Vagina (tissue), 2 donors: ENCODE measurements at regions not wholly inside any gene's neighbourhood (a gene's known extent, or its start where the extent isn't known, plus 50 kb on each side); places are given as distances from the start of the nearest gene placed in this dataset.

Source experiments
- DNase-seq, 2 donors: peaks; one replicate each; pipeline ENCODE4 v3.0.0-alpha.2; 2017; ENCODE audit errors: extremely low spot score in 2 of 2
- H3K27ac ChIP-seq: fragments of 200-600 bp; sonication (generic); one replicate; pipeline ENCODE4 v1.5.1; 2019
- H3K27me3 ChIP-seq: fragments of 200-600 bp; sonication (generic); one replicate; pipeline ENCODE4 v1.5.1; 2019
- H3K36me3 ChIP-seq, 2 donors: fragments of 200-600 bp; sonication (generic); one replicate each; pipeline ENCODE4 v1.5.1; 2017 to 2019
- H3K4me1 ChIP-seq: fragments of 200-600 bp; sonication (generic); one replicate; pipeline ENCODE4 v1.5.1; 2019
- H3K4me3 ChIP-seq, 2 donors: fragments of 200-600 bp; sonication (generic); 1 replicate in 1 of 2; 2 replicates in 1 of 2; pipeline ENCODE4 v1.5.1; 2016 to 2019
- H3K9me3 ChIP-seq: fragments of 200-600 bp; sonication (generic); one replicate; pipeline ENCODE4 v1.5.1; 2019
- POLR2A ChIP-seq, 2 donors: fragments of 450-650 bp; IDR thresholded peaks; one replicate each; pipeline ENCODE4 v1.6.1; 2017; ENCODE audit warnings: antibody characterized with exemption in 2 of 2, mild to moderate bottlenecking in 2 of 2, moderate library complexity in 2 of 2
- POLR2AphosphoS5 ChIP-seq, 2 donors: sonication (generic); formaldehyde crosslinking; IDR thresholded peaks; one replicate each; pipeline ENCODE4 v1.9.0; 2017; ENCODE audit warnings: antibody characterized with exemption in 2 of 2, mild to moderate bottlenecking in 2 of 2, low read depth in 1 of 2; ENCODE audit not compliant: insufficient read depth in 1 of 2
- intact Hi-C: fragments of 100-400 bp; cut with DNase I; formaldehyde crosslinking; loops from one replicate; pipeline ENCODE4 v1.15.1; 2023
- TF ChIP-seq, protein P1 (sequence below), 3 experiments: fragments of 450-650 bp in 2 of 3; fragments of 200-600 bp in 1 of 3; sonication (generic) in 1 of 3; IDR thresholded peaks; one replicate each; pipeline ENCODE4 v1.5.1; 2017 to 2019; ENCODE audit warnings: antibody characterized with exemption in 3 of 3, mild to moderate bottlenecking in 2 of 3, moderate library complexity in 2 of 3

DNA sequence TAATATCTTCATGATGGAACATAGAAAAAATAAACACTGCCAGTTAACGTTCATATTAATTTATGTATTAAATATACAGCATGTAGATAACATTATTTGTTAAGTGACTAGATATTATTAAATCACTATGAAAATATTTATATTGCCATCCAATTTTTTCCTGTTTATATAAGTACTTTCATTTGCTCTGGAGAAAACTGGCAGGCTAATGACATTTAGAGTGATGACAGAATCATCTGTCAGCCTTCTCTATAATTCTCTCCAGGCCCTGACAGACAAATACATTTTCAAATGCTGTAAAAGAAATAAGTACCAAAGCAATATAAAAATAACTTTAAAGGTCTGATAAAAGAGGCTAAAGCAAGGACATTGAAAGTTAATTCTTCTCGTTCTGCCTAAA lies 2556.7 kb upstream of the PCDH20 start:
- Histone ChIP-seq H3K4me3 (no peak overlapping the region), H3K9me3 (no peaks in the 10 kb centered on the region), H3K27me3 (no peaks in the 10 kb centered on the region), H3K36me3 (no peaks in the 10 kb centered on the region), H3K27ac (no peak overlapping the region), H3K4me1 (no peaks in the 10 kb centered on the region)
- no peak for DNase-seq
- intact Hi-C loops = no loop called here
- TF ChIP-seq POLR2A (IDR thresholded peaks at IDR 0.05) (no peak), POLR2AphosphoS5 (IDR thresholded peaks at IDR 0.05; ENCODE audit: insufficient read depth in 1 of 2, low read depth in 1 of 2) (no peak)
- TF ChIP-seq, protein P1, sequence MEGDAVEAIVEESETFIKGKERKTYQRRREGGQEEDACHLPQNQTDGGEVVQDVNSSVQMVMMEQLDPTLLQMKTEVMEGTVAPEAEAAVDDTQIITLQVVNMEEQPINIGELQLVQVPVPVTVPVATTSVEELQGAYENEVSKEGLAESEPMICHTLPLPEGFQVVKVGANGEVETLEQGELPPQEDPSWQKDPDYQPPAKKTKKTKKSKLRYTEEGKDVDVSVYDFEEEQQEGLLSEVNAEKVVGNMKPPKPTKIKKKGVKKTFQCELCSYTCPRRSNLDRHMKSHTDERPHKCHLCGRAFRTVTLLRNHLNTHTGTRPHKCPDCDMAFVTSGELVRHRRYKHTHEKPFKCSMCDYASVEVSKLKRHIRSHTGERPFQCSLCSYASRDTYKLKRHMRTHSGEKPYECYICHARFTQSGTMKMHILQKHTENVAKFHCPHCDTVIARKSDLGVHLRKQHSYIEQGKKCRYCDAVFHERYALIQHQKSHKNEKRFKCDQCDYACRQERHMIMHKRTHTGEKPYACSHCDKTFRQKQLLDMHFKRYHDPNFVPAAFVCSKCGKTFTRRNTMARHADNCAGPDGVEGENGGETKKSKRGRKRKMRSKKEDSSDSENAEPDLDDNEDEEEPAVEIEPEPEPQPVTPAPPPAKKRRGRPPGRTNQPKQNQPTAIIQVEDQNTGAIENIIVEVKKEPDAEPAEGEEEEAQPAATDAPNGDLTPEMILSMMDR (IDR thresholded peaks at IDR 0.05) = no peak

DNA sequence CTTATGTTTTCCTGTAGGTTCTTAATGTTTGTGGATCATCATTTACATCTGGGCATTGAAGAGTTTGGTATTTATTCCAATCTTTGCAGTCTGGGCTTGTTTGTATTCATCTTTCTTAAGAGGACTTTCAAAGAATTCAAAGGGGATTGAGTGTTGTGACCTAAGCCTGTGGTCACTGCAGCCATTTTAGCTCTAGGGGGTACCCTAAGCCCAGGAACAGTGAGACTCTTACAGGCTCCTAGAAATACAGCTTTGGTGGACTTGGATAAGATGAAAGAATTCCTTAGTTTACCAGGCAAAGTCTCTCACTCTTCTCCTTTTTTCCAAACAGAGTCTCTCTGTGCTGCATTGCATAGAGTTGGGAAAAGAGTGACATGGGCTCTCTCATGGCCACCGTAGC lies 2539.0 kb upstream of the PCDH20 start:
- H3K27me3 ChIP-seq = no peaks in the 10 kb centered on the region
- intact Hi-C loops = no loop called here
- no peak for TF ChIP-seq POLR2AphosphoS5 (IDR thresholded peaks at IDR 0.05; ENCODE audit: insufficient read depth in 1 of 2, low read depth in 1 of 2)
- no peaks in the 10 kb centered on the region for H3K36me3 ChIP-seq
- H3K27ac ChIP-seq = no peak overlapping the region
- no peaks in the 10 kb centered on the region for H3K9me3 ChIP-seq
- H3K4me1 ChIP-seq = no peaks in the 10 kb centered on the region
- no peak for DNase-seq
- H3K4me3 ChIP-seq = no peak overlapping the region

DNA sequence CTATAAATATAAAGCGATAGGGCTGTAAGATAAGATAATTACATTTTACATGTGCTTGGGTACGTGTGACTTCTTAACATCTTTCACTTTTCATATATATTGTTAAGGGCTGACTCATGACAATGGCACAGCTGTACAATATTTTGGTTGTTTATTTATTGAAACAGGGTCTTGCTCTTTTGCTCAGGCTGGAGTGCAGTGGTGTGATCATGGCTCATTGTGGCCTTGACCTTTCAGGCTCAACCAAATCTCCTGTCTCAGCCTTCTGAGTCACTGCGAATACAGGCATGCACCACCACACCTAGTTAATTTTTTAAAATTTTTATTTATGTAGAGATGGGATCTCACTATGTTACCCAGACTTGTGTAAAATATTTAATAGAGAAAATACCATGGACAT lies 2532.4 kb upstream of the PCDH20 start:
- no peaks in the 10 kb centered on the region for H3K9me3 ChIP-seq
- TF ChIP-seq, protein P1 (IDR thresholded peaks at IDR 0.05) = no peak
- TF ChIP-seq POLR2A (IDR thresholded peaks at IDR 0.05) (no peak), POLR2AphosphoS5 (IDR thresholded peaks at IDR 0.05; ENCODE audit: insufficient read depth in 1 of 2, low read depth in 1 of 2) (no peak)
- no peak overlapping the region for H3K27ac ChIP-seq
- H3K27me3 ChIP-seq = no peaks in the 10 kb centered on the region
- no peak for DNase-seq
- intact Hi-C loops = no loop called here
- H3K4me3 ChIP-seq = no peak overlapping the region
- H3K4me1 ChIP-seq = no peaks in the 10 kb centered on the region
- H3K36me3 ChIP-seq = no peaks in the 10 kb centered on the region

DNA sequence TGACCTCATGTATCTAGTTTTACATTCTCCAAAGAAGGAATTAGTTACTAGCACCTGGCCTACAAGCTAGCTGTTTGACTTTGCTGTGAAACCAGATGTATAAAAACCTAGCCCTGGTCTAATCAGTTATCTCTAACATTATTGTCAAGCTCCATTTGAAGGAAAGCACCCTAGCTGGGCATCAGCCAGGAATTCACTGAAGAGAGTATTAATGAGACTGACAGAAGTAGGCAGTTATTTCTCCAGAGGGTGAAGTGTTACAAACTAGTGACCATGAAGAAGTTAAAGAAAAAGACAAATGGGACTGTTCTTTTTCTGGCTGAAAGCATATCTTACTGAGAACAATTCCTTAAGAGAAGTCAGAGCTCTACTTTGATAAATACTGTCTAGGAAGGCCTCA lies 2529.3 kb upstream of the PCDH20 start:
- no peaks in the 10 kb centered on the region for H3K9me3 ChIP-seq
- no peaks in the 10 kb centered on the region for H3K4me1 ChIP-seq
- TF ChIP-seq, protein P1 (IDR thresholded peaks at IDR 0.05) = no peak
- TF ChIP-seq POLR2AphosphoS5 (IDR thresholded peaks at IDR 0.05; ENCODE audit: insufficient read depth in 1 of 2, low read depth in 1 of 2) (no peak), POLR2A (IDR thresholded peaks at IDR 0.05) (no peak)
- no peak for DNase-seq
- intact Hi-C loops = no loop called here
- H3K4me3 ChIP-seq = no peak overlapping the region
- H3K27ac ChIP-seq = no peak overlapping the region
- H3K27me3 ChIP-seq = no peaks in the 10 kb centered on the region
- H3K36me3 ChIP-seq = no peaks in the 10 kb centered on the region

DNA sequence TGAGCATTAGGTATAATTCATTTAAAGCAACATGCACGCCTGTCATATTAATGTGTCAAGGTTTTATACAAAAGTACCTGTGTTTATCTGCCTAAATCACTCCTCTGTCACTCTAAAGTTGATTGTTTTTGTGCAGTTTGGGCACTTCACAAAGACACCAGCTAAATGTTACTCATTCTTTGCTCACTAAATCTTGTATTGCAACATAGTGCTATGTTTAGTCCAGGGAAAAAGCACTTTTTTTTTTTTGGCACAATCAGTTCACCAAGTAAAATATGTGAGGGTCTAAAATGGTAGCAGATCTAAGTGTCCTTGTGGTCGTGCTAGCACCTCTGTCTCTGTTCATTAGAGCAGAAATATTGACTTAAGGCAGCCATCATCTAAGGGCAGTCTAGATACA lies 2526.7 kb upstream of the PCDH20 start:
- DNase-seq = no peak
- intact Hi-C loops = no loop called here
- Histone ChIP-seq H3K36me3 (no peaks in the 10 kb centered on the region), H3K4me1 (no peaks in the 10 kb centered on the region), H3K27ac (no peak overlapping the region), H3K9me3 (no peaks in the 10 kb centered on the region), H3K27me3 (no peaks in the 10 kb centered on the region), H3K4me3 (no peak overlapping the region)
- TF ChIP-seq POLR2AphosphoS5 (IDR thresholded peaks at IDR 0.05; ENCODE audit: insufficient read depth in 1 of 2, low read depth in 1 of 2) (no peak), POLR2A (IDR thresholded peaks at IDR 0.05) (no peak)
- TF ChIP-seq, protein P1 (IDR thresholded peaks at IDR 0.05) = no peak

DNA sequence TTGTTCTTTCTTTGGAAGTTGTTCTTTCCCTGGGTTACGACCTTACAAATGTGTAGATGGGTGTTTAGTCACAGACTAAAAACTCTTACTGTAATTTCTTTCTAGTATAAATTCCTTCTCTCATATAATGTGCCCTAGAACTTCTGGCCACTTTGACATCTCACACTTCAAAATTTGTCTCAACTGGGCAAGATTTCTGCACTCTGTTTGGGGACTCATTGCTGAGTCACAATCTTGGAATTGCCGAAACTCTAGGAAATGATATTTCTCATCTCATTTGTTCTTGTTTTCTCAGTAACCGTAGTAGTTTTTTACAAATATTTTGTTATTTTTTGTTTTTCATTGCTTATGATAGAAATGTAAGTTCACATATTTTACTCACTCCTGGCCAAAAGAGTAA lies 2523.2 kb upstream of the PCDH20 start:
- Histone ChIP-seq H3K27me3 (no peaks in the 10 kb centered on the region), H3K36me3 (no peaks in the 10 kb centered on the region), H3K9me3 (no peaks in the 10 kb centered on the region), H3K4me3 (no peak overlapping the region), H3K4me1 (no peaks in the 10 kb centered on the region), H3K27ac (no peak overlapping the region)
- intact Hi-C loops = no loop called here
- no peak for TF ChIP-seq POLR2AphosphoS5 (IDR thresholded peaks at IDR 0.05; ENCODE audit: insufficient read depth in 1 of 2, low read depth in 1 of 2)
- TF ChIP-seq, protein P1 (IDR thresholded peaks at IDR 0.05) = no peak
- TF ChIP-seq POLR2A (IDR thresholded peaks at IDR 0.05) = no peak
- DNase-seq = no peak
